8988T (cell line): ENCODE measurements at regions not wholly inside any gene's neighbourhood (a gene's known extent, or its start where the extent isn't known, plus 50 kb on each side); places are given as distances from the start of the nearest gene placed in this dataset.

ENCODE experiments used
- DNase-seq: peaks from one replicate; pipeline ENCODE4 v3.0.0; 2011

DNA sequence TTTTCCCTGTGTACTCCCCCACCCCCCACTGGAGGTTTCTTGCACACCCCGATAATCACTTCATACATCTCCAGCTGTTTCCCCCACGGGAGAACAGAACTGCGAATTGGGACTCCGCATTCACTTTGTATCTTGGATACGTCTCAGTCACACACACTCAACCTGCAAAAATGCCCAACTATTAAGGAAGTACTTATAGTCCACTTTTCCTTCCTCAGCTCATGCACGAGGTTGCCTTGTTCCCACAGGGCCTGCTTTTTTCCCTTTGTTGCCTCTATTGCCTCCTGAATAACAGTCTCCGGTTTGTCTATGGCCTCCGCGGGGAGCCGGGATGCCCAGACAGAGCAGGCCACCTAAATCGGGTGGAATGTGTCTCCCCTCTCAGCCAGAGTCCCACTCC lies 282.3 kb downstream of the PYDC2 start:
- no peak for DNase-seq

DNA sequence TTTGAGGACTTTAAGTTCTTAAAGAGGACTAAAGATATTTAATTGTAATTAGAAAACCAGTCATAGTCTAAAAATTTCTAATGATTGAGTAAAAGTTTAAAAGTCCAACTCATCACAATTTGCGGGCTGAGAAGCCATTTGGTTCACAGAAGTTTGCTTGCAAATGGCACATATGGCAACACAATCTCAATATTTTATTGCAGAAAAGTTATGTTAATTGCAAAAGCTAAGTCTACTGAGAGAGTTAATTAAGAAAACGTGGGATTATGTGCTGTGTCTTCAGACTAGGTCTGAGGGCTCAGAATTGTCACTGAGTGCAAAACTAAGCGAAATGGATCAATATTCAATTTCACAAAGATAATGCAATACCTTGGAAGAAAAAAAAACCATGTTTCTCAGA lies 289.7 kb downstream of the PYDC2 start:
- no peak for DNase-seq

DNA sequence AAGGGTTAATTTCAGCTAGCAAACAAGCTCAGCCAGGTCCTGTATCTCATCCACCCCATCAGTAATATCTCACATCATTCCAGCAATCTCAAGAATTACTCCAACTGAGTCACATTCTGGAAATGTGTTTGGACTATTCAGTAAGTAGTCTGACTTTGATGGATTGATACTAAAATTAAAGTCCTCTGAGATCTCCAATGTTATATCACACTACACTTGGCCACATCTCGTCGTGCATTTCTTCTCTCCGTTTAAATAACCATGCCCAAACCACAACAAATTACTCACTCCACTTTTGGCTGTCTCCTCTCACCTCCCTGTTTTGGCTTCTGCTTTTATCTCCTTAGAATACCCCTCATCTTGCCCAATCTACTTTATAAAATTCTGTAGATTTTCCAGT lies 292.2 kb downstream of the PYDC2 start:
- DNase-seq, result no peak

GRCh38 chr3:191761906-191762305 lies 300.9 kb downstream of the PYDC2 start:
- no peak for DNase-seq

DNA sequence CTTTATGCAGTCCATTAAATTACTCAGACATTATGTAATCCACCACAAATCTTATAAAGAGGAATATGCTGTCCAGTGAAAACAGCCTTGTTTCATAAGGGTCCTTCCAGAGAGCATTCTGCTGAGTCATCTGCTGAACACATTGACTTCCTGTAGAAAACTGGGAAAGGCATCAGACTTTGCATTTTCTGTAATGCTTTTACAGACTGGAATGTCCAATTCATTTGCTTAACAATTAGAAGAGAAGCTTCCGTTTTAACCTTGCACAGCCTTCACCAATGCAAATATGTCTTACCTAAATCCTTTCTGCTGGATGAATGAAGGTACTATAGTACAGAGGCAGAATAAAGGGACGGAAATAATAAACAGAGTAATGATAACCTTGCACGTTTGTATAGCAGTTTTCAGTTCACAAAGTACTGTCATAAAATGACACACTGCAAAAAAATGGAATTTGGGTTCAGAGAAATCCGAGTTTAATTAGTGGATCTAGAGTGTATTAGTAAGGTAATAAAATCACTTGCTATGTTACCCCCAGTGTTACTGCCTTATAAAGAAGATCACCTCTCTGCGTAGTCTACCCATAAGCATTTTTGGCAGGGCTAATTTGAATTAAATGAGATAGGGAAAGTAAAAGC lies 301.5 kb downstream of the PYDC2 start:
- no peak for DNase-seq

DNA sequence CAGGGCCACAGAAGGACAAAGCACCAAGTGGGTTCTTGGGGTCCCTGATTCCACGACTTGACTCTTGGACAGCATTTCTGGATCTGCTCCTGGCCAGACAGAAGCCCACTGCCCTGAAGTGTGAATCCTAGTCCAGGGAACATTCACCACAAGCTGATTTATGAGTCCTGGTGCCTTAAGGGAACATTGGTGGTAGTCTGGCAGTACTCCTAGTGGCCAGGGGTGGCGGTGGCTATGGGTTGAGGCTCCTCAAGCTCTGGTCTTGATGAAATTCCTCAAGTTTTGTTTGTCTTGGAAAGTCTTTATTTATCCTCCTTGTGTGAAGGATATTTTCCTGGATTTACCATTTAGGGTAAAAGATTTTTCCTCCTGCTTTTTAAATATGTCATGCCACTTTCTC lies 307.5 kb downstream of the PYDC2 start:
- no peak for DNase-seq

DNA sequence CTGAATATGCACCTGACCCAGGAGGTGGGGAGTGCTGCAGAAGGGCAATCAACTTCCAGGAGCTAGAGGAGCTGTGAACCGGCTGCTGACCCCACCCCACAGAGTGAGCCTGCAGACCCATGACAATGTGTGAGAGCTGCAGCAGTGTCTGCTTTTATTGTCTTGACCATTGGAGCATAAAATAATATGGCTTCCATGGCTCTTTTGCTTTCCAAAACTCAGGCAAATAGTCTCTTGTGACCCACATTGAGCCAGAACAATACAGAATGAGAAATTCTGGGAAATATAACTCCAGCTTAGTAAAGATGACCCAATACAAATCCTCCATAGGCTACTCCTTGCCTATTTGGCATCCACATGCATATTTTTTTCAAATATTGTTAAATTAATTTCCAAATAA lies 309.6 kb downstream of the PYDC2 start:
- DNase-seq, result no peak

GRCh38 chr3:191774485-191774884 lies 313.5 kb downstream of the PYDC2 start:
- DNase-seq, result peak; percentile 22

DNA sequence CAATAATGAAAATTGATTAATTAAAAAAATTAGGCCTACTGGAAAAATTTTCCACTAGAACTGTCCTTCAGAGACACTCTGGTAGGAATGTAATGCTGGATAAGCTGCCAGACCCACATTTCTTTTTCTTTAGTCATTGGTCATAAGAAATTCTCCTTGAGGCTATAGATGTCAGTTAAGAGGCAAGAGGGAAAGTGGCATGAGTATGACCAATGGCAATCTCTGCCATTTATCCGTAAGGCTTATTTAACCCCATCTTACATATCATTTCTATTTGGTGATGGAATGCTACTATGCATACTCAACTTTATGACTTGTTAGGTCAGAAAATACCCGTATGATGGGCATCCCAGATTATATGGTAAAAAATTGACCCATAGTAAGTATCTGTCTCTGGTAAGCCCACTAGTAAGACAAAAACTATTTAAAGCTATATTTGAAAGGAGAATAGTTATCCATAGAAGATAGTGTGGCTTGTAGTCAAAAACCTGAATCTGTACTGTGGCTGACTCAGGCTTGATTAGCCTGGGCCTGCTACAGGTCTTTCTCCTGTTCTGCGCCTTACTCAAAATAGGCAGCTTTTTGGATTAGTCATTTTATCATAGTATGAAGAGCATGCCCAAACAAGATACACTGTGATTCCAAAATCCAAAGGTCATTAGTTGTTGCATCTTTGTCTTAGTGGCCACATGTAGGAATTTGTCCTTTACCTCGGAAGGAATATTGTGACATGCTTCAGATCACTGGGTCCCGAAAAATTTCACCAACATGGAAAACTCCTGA lies 314.7 kb downstream of the PYDC2 start:
- DNase-seq, result no peak

DNA sequence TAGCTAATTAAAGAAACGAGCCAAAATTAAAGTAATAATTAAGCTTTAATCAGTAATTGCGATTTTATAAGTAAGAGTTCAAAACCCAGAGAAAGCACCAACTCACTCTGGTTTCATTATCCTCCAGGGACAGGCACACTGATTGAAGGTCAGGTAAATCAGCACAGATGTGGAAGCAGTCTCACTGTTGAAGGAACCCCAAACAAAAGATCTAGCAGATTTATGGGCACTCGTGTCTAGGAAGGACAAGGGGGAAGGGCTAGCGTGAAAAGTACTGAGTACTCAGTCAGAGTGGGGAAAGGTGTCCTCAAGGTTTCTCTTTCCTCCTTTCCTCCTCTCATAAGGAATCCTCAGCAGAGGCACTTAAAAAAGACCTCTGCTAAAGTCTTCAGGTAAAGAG lies 320.1 kb downstream of the PYDC2 start:
- no peak for DNase-seq

- no peak for DNase-seq
Measured at GRCh38 chr3:191783024-191783423, 322.1 kb downstream of the PYDC2 start.

DNA sequence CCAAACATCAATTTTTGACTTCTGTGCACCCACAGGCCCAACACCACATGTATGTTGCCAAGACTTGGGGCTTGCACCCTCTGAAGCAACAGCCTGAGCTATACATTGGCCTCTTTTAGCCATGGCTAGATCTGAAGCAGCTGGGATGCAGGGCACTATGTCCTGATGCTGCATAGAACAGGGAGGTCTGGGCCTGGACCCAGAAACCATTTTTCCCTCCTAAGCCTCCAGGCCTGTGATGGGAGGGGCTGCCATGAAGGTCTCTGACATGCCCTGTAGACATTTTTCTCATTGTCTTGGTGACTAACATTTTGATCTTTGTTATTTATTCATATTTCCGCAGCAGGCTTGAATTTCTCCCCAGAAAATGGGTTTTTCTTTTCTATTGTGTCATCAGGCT lies 330.0 kb downstream of the PYDC2 start:
- no peak for DNase-seq

DNA sequence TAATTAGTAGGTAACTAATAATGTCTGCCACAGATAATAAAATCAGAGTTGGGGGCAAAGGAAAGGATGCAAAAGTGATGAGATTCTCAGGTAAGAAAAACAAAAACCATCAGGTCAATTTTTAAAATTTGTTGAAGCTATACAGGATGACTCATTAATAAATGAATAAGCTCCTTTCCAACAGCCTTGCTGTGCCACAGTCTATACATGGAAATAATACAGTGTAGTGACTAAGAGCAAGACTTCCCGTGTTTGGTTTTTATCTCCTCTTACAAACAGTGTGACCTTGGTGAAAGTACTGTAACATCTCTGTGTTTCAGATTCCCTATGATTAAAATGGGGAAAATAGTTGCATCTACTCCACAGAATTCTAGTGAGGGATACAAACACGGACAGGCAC lies 331.6 kb downstream of the PYDC2 start:
- DNase-seq, result no peak

- DNase-seq, result no peak
Measured at GRCh38 chr3:191795196-191795595, 334.2 kb downstream of the PYDC2 start.

- DNase-seq, result no peak
Measured at GRCh38 chr3:191797271-191797670, 336.3 kb downstream of the PYDC2 start.

GRCh38 chr3:191802671-191803070 lies 341.7 kb downstream of the PYDC2 start:
- DNase-seq, result no peak

DNA sequence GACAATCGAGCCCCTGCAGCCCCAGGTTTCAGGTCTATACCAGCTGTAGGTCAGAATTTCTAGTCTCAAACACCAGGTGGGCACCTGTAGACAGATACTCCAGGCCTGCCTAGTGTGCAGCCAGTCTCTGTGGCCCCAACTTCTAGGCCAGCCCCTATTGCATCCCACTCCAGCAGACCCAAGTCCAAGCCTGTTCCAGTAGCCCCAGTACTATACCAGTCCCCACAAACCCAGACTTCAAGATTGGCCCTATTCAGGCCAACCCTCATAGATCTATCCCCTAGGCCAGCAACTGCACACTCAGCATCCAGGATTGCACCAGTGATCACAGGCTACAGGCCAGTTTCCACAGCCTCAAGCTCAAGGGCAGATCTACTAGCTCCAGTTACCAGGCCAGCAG lies 344.0 kb downstream of the PYDC2 start:
- DNase-seq, result no peak

GRCh38 chr3:191808073-191808472 lies 347.1 kb downstream of the PYDC2 start:
- DNase-seq, result no peak

- no peak for DNase-seq
Measured at GRCh38 chr3:191809326-191809949, 348.5 kb downstream of the PYDC2 start.

DNA sequence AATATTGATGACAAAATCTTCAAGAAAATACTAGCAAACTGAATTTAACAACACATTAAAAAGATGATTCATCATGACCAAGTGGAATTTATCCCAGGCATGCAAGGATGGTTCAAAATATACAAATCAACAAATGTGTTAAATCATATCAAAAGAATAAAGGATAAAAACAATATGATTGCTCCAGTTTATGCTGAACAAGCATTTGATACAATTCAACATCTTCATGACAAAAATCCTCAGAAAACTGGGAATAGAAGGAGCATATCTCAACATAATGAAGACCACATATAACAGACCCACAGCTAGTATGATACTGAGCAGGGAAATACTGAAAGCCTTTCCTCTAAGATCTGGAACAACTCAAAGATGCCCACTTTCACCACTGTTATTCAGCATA lies 352.3 kb downstream of the PYDC2 start:
- DNase-seq, result no peak

GRCh38 chr3:191848818-191849217 lies 387.9 kb downstream of the PYDC2 start:
- no peak for DNase-seq

- no peak for DNase-seq
Measured at GRCh38 chr3:191859531-191859930, 398.6 kb downstream of the PYDC2 start.

GRCh38 chr3:191869738-191870415 lies 408.9 kb downstream of the PYDC2 start:
- no peak for DNase-seq

- DNase-seq, result no peak
Measured at GRCh38 chr3:191873736-191874135, 412.8 kb downstream of the PYDC2 start.
